ENCODE measurements at regions not wholly inside any gene's neighbourhood (a gene's known extent, or its start where the extent isn't known, plus 50 kb on each side); places are given as distances from the start of the nearest gene placed in this dataset.
"Not testable (repeated sequence)": the region's sequence is repeated elsewhere in the genome, so short reads cannot be mapped to it uniquely, and the experiment has no call there.

GRCh38 chr5:174472956-174473355 lies 251.4 kb upstream of the MSX2 start:
- no peak for DNase-seq
- ATAC-seq, result no peak
- intact Hi-C loops (cut with DNase I, micrococcal nuclease), result no loop called here

DNA sequence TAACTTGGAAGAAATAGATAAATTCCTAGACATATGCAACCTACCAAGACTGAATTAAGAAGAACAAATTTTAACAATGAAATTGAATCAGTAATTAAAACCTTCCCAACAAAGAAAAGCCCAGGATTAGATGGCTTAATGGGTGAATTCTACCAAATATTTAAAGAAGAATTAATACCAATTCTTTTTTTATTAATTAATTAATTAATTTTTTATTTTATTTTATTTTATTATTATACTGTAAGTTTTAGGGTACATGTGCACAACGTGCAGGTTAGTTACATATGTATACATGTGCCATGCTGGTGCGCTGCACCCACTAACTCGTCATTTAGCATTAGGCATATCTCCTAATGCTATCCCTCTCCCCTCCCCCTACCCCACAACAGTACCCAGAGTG lies 248.4 kb upstream of the MSX2 start:
- intact Hi-C loops (cut with DNase I, micrococcal nuclease); DNase-seq; ATAC-seq: not testable (repeated sequence)

GRCh38 chr5:174479325-174479724 lies 245.1 kb upstream of the MSX2 start:
- DNase-seq (no peak), ATAC-seq (no peak)
- intact Hi-C loops (cut with DNase I, micrococcal nuclease), result no loop called here

DNA sequence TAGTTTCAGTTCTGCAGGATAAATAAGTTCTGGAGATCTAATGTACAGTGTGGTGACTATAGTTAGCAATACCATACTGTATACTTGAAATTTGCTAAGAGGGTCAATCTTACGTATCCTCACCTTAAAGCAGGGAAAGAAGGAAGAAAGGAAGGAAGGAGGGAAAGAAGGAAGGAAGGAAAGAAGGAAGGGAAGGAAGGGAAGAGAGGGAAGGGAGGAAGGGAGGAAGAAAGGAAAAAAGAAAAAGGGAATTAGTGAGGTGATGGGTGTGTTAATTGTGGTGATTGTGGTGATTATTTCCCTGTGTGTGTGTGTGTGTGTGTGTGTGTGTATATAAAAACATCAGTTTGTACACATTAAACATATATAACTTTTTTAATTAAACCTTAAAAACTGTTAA lies 242.6 kb upstream of the MSX2 start:
- intact Hi-C loops (cut with DNase I, micrococcal nuclease), result no loop called here
- ATAC-seq, result no peak
- DNase-seq, result no peak

GRCh38 chr5:174482607-174483024 lies 241.8 kb upstream of the MSX2 start:
- ATAC-seq (no peak), DNase-seq (no peak)
- intact Hi-C loops (cut with DNase I, micrococcal nuclease), result no loop called here

GRCh38 chr5:174483411-174483810 lies 241.0 kb upstream of the MSX2 start:
- ATAC-seq, result no peak
- intact Hi-C loops (cut with DNase I, micrococcal nuclease), result no loop called here
- DNase-seq, result no peak

DNA sequence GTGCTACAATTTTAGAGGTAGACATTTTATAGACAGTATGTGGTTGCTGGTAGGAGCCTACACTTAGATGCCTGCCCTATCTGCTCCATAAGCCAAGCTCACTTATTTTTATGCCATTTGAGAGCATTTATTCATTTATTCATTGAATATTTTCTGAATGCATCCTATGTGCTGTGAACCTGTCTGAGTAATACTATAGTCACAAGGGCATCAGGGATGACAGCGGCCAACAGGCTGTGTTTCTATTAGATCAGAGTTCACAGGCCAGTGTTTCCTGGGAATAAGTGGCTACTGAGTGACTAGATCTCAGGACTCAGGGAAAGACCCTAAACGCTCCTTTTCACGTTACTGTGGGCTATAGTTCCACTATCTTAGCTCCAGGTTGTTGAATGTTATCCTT lies 235.2 kb upstream of the MSX2 start:
- intact Hi-C loops (cut with DNase I, micrococcal nuclease), result no loop called here
- no peak for ATAC-seq
- no peak for DNase-seq

DNA sequence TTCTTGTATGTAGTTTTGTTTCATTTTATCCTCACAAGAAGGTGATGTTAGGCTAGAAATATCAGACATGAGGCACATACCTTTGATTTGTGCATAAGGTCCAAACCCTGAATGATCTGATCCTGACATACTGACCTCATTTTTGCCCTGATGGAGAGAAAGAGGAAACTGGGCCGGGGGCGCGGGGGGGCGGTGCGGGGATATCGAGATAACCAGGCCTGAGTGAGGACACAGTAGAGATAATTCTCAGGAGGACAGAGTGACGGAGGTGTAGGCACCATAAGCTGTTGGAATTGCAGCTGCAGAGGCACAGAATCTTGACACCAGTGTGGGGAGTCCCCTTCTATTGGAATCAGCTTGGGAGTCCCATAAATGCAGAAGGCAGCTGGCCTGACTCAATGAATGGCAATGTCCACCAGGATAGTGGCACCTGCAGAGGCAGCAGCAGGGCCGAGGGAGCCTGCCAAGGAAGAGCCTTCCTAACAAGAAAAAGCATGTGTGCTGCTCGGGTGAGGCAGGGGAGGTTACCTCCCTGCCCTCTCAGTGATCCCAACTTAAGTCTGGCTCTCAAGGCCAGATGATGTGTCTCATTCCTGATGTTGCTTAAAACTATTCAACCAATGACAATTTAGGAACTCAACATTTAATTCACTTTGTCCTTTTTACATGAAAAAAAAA lies 234.3 kb upstream of the MSX2 start:
- no peak for ATAC-seq
- DNase-seq, result no peak
- intact Hi-C loops (cut with DNase I, micrococcal nuclease), result no loop called here

- no peak for ATAC-seq
- intact Hi-C loops (cut with DNase I, micrococcal nuclease), result no loop called here
- no peak for DNase-seq
Measured at GRCh38 chr5:174490728-174491127, 233.7 kb upstream of the MSX2 start.

- no peak for ATAC-seq
- DNase-seq, result no peak
- intact Hi-C loops (cut with DNase I, micrococcal nuclease), result no loop called here
Measured at GRCh38 chr5:174491265-174491664, 233.1 kb upstream of the MSX2 start.

DNA sequence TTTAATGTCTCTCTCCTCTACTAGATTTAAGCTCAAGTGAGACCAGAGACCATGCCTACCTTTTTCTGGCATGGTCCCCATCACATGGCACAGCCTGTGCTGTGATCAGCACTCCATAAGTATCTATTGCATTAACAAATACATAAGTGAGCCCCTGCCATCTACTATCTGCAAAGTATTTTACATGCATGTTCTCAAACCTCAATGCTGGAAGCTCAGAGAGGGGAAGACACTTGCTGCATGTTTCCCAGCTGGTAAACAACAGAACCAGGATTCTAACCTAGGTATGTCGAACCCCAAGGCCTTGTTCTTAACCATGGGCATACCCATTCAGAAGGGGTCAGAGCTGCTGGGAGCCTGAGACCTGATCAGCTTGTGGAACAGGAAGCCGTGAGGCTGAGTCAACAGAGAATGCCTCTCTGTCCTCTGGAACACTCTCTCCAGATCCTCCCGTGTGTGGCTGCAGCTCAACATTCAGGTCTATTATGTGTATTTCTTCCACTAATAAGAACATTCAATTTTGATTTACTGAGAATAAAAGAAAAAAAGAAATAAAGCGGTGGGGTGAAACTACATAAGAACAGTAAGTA lies 232.5 kb upstream of the MSX2 start:
- no peak for ATAC-seq
- DNase-seq, result no peak
- intact Hi-C loops (cut with DNase I, micrococcal nuclease), result no loop called here

GRCh38 chr5:174493530-174493929 lies 230.9 kb upstream of the MSX2 start:
- ATAC-seq (no peak), DNase-seq (no peak)
- intact Hi-C loops (cut with DNase I, micrococcal nuclease), result no loop called here

DNA sequence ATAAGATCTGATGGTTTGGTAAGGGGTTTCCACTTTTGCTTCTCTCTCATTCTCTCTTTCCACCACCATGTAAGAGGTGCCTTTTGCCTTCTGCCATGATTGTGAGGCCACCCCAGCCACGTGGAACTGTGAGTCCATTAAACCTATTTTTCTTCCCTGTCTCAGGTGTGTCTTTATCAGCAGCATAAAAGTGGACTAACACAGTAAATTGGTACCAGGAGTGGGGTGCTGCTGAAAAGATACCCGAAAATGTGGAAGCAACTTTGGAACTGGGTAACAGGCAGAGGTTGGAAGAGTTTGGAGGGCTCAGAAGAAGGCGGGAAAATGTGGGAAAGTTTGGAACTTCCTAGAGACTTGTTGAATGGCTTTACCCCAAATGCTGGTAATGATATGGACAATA lies 226.4 kb upstream of the MSX2 start:
- intact Hi-C loops (cut with DNase I, micrococcal nuclease); DNase-seq; ATAC-seq: not testable (repeated sequence)

- DNase-seq; intact Hi-C loops (cut with DNase I, micrococcal nuclease); ATAC-seq: not testable (repeated sequence)
Measured at GRCh38 chr5:174498575-174498974, 225.8 kb upstream of the MSX2 start.

- intact Hi-C loops (cut with DNase I, micrococcal nuclease), result no loop called here
- no peak for DNase-seq
- ATAC-seq, result no peak
Measured at GRCh38 chr5:174500636-174501035, 223.7 kb upstream of the MSX2 start.

GRCh38 chr5:174501461-174502069 lies 222.8 kb upstream of the MSX2 start:
- ATAC-seq (no peak), DNase-seq (no peak)
- intact Hi-C loops (cut with DNase I, micrococcal nuclease), result no loop called here

- DNase-seq (no peak), ATAC-seq (no peak)
- intact Hi-C loops (cut with DNase I, micrococcal nuclease), result no loop called here
Measured at GRCh38 chr5:174503086-174503460, 221.3 kb upstream of the MSX2 start.

DNA sequence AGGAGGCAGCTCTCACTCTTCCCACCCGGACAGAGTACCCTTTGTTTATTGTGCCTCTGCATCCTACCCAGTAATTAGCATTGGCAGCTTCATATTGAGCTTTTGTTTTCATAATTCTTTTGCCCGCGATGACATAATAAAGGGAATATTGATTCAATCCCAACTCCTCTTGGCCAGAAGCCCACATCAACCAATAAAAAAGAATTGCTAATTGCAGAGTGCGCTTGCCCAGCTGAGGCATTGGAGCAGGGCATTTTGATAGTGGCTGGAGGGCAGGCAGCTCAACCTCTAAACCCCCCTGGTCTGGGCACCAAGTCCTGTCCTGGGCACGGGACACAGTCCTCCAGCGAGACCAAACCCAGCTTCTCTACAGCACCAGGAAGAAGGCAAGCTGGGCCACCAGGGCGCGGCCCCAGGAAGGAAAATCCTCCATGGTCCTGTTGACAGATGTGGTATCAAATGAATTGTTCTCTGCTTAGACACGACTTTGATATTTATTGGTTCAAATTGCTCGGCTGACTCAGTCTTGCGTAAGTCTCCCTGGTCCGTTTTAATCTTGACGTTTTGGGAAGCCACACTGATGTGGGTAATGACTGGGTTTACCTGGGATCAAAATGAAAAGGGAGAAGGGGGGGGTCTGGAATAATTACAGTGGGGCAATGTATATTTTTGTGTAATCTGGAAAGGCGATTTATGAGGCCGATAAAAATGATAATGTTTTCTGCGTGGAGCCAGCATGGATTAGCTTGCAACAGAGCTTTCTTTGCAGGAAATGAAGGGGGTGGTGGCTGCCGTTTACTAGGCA lies 220.7 kb upstream of the MSX2 start:
- ATAC-seq (peak; percentile 92), DNase-seq (peak; percentile 45 to 52)
- intact Hi-C loops (cut with DNase I, micrococcal nuclease), result no loop called here

DNA sequence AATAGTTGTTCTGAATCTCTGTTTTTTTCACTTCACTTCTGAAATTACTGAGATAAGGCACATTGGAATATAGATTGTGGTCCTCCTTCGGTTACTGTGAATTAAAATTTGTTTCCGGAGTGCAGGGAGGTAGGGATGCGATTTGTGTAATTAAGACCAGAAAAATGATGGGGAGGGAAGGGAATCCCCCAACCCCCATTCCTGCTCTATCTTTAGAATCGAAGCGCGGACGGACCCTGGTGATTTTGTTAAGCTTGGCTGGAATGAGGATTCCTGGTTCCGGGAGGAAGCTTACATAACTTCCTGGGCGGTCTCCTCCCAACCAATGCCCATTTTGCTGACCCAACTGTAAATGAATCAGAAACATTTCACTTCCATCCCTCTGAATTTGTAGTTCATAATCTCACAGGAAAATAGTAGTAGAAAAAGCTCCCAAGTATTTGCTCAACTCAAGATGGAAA lies 220.1 kb upstream of the MSX2 start:
- intact Hi-C loops (cut with DNase I, micrococcal nuclease), result no loop called here
- ATAC-seq (no peak), DNase-seq (no peak)

DNA sequence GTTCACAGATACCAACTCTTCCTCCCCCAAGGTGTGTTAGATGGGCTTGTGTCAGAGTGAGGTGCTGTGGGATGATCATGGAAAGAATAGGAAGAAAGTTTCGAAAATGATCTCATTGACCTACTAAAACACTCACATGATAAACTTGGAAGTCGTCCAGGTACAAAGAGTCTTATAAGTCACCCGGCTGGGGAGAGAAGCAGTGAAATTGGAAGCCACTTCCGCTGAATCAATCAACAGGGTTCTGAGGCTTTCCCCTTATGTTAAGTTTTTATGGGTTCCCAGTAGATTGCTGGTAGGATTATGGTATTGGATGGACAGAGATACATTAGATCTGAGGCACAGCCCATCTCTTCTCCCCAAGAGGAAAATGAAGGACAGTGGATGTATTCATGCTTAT lies 218.8 kb upstream of the MSX2 start:
- DNase-seq, result no peak
- peak; percentile 14 for ATAC-seq
- intact Hi-C loops (cut with DNase I, micrococcal nuclease), result no loop called here

Data from left colon (tissue), 2 donors.